Breast epithelium (tissue), 4 donors: ENCODE measurements at regions not wholly inside any gene's neighbourhood (a gene's known extent, or its start where the extent isn't known, plus 50 kb on each side); places are given as distances from the start of the nearest gene placed in this dataset.

ENCODE experiments used
- DNase-seq, 2 donors: peaks; one replicate each; pipeline ENCODE4 v3.0.0-alpha.2; 2019; ENCODE audit warnings: low spot score in 2 of 2
- H3K27ac ChIP-seq, 2 donors: fragments of 200-600 bp; sonication (generic) in 1 of 2; one replicate each; pipeline ENCODE4 v1.5.1; 2016 to 2019; ENCODE audit warnings: mild to moderate bottlenecking in 1 of 2
- H3K27me3 ChIP-seq, 2 donors: fragments of 200-600 bp; sonication (generic) in 1 of 2; one replicate each; pipeline versions ENCODE4 v1.5.1 to v1.6.0; 2017 to 2019; ENCODE audit warnings: control low read depth in 1 of 2, mild to moderate bottlenecking in 1 of 2
- H3K36me3 ChIP-seq: fragments of 200-600 bp; one replicate; pipeline ENCODE4 v1.5.1; 2019
- H3K4me1 ChIP-seq, 2 donors: fragments of 200-600 bp; sonication (generic); one replicate each; pipeline ENCODE4 v1.5.1; 2016 to 2019; ENCODE audit warnings: control low read depth in 1 of 2
- H3K4me3 ChIP-seq, 3 donors: fragments of 200-600 bp; sonication (generic); 1 replicate in 2 of 3; 2 replicates in 1 of 3; pipeline ENCODE4 v1.5.1; 2016 to 2019; ENCODE audit warnings: mild to moderate bottlenecking in 3 of 3, moderate library complexity in 2 of 3
- H3K9me3 ChIP-seq, 2 donors: fragments of 200-600 bp; sonication (generic) in 1 of 2; one replicate each; pipeline ENCODE4 v1.5.1; 2016 to 2019; ENCODE audit warnings: control low read depth in 1 of 2
- CTCF ChIP-seq, 3 donors: fragments of 450-650 bp; IDR thresholded peaks; one replicate each; pipeline ENCODE4 v1.5.1; 2016 to 2017; ENCODE audit warnings: antibody characterized with exemption in 3 of 3, mild to moderate bottlenecking in 3 of 3, moderate library complexity in 3 of 3
- POLR2A ChIP-seq: fragments of 450-650 bp; IDR thresholded peaks from one replicate; pipeline ENCODE4 v1.6.1; 2016; ENCODE audit warnings: antibody characterized with exemption, mild to moderate bottlenecking, moderate library complexity
- POLR2AphosphoS5 ChIP-seq, 3 donors: sonication (generic); formaldehyde crosslinking; IDR thresholded peaks; one replicate each; pipeline ENCODE4 v1.6.1; 2017; ENCODE audit warnings: antibody characterized with exemption in 3 of 3
- intact Hi-C: fragments of 100-400 bp; cut with DNase I; formaldehyde crosslinking; loops from one replicate; pipeline ENCODE4 v1.15.1; 2023; ENCODE audit warnings: low total_unique reads

DNA sequence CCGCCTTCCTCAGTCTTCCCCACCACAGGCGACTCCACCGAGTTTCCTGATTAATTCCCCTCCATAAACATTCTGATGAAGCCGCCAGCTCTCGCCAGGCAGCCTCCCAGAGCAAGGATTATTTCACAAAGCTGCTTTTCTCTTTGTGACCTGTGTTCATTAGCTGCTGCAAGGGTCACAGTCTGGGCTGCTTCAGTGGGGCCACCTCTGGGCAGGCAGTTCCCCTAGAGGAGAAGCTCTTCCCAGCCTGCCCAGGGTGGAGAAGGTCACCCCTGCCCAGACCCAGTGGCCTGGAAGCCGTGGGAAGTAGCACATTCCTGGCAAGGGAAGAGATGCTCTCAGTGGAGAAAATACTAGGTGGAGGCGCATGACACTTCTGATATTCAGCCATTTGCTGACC lies 58.4 kb upstream of the RAPGEF1 start:
- intact Hi-C loops, result no loop called here

GRCh38 chr9:131794393-131794792 lies 54.5 kb upstream of the RAPGEF1 start:
- DNase-seq, result no peak
- Histone ChIP-seq H3K36me3 (no peaks in the 10 kb centered on the region), H3K4me3 (no peak overlapping the region), H3K27me3 (peaks cover 0 to 35% of the 10 kb centered on the region in 2 donors), H3K4me1 (no peaks in the 10 kb centered on the region), H3K9me3 (no peaks in the 10 kb centered on the region), H3K27ac (no peak overlapping the region)
- TF ChIP-seq POLR2A (no peak), CTCF (IDR thresholded peaks at IDR 0.05) (no peak), POLR2AphosphoS5 (IDR thresholded peaks at IDR 0.05) (no peak)
- intact Hi-C loops, result no loop called here

More for the DNA sequence above, 58.4 kb upstream of the RAPGEF1 start:
- Histone ChIP-seq H3K27me3 (peaks cover 0 to 34% of the 10 kb centered on the region in 2 donors), H3K36me3 (no peaks in the 10 kb centered on the region), H3K4me3 (no peak overlapping the region), H3K9me3 (no peaks in the 10 kb centered on the region), H3K4me1 (no peaks in the 10 kb centered on the region), H3K27ac (no peak overlapping the region)
- no peak for DNase-seq
- TF ChIP-seq POLR2A (no peak), POLR2AphosphoS5 (IDR thresholded peaks at IDR 0.05) (no peak), CTCF (IDR thresholded peaks at IDR 0.05) (no peak)

- Histone ChIP-seq H3K4me3 (no peak overlapping the region), H3K27me3 (peaks cover 0 to 55% of the 10 kb centered on the region in 2 donors), H3K9me3 (no peaks in the 10 kb centered on the region), H3K36me3 (no peaks in the 10 kb centered on the region), H3K27ac (no peak overlapping the region), H3K4me1 (no peaks in the 10 kb centered on the region)
- no peak for TF ChIP-seq POLR2A
- no peak for TF ChIP-seq CTCF (IDR thresholded peaks at IDR 0.05)
- no peak for TF ChIP-seq POLR2AphosphoS5 (IDR thresholded peaks at IDR 0.05)
- intact Hi-C loops, result no loop called here
- no peak for DNase-seq
Measured at GRCh38 chr9:131791542-131792254, 51.8 kb upstream of the RAPGEF1 start.
